Naive thymus-derived CD4-positive, alpha-beta T cell (primary cell): ENCODE measurements at regions not wholly inside any gene's neighbourhood (a gene's known extent, or its start where the extent isn't known, plus 50 kb on each side); places are given as distances from the start of the nearest gene placed in this dataset.

ENCODE experiments used
- ATAC-seq: fragments of 150-1000 bp; cut with Tn5 transposase; 2 replicates; pipeline ENCODE4 v1.10.0; 2021; ENCODE audit warnings: mild to moderate bottlenecking, moderate library complexity
- CTCF ChIA-PET: fragments of 350-600 bp; sonication (Branson Sonifier 250); formaldehyde crosslinking; loops from one replicate; lab custom pipeline; 2021; ENCODE audit warnings: antibody characterized with exemption; lab: Charles Lee
- POLR2A ChIA-PET: fragments of 350-600 bp; sonication (Branson Sonifier 250); formaldehyde crosslinking; loops from one replicate; lab custom pipeline; 2021; ENCODE audit warnings: antibody characterized with exemption, inconsistent platforms; lab: Charles Lee
- DNase-seq, 9 donors: peaks; one replicate each; pipeline versions ENCODE4 v3.0.0 to v3.0.0-alpha.2; 2020 to 2022; ENCODE audit warnings: mixed read lengths in 1 of 9
- H3K27ac ChIP-seq: one replicate; pipeline ENCODE4 v1.7.0; 2013; ENCODE audit warnings: mild to moderate bottlenecking, low read depth, low read length, moderate library complexity
- H3K27me3 ChIP-seq, 2 donors: one replicate each; pipeline ENCODE4 v1.7.0; 2013; ENCODE audit warnings: low read length in 2 of 2, mild to moderate bottlenecking in 2 of 2, moderate library complexity in 2 of 2; ENCODE audit not compliant: control insufficient read depth in 2 of 2, insufficient read depth in 2 of 2
- H3K36me3 ChIP-seq, 3 experiments: 1 replicate in 2 of 3; 2 replicates in 1 of 3; pipeline ENCODE4 v1.7.0; 2013; ENCODE audit warnings: low read length in 3 of 3, mild to moderate bottlenecking in 3 of 3, moderate library complexity in 1 of 3; ENCODE audit not compliant: insufficient read depth in 3 of 3, control insufficient read depth in 2 of 3
- H3K4me1 ChIP-seq, 2 donors: one replicate each; pipeline ENCODE4 v1.7.0; 2013; ENCODE audit warnings: low read length in 2 of 2, mild to moderate bottlenecking in 2 of 2, moderate library complexity in 1 of 2; ENCODE audit not compliant: control insufficient read depth in 2 of 2, insufficient read depth in 2 of 2
- H3K4me3 ChIP-seq: 2 replicates; pipeline ENCODE4 v1.7.0; 2013; ENCODE audit warnings: mild to moderate bottlenecking, low read length
- H3K9me3 ChIP-seq, 3 experiments: 1 replicate in 2 of 3; 2 replicates in 1 of 3; pipeline ENCODE4 v1.7.0; 2013; ENCODE audit warnings: low read length in 3 of 3; ENCODE audit not compliant: control insufficient read depth in 2 of 3
- H3K27ac Mint-ChIP-seq, 9 donors: one replicate each; pipeline ENCODE4 v1.8.0; 2020 to 2022; ENCODE audit warnings: mixed read lengths in 9 of 9, mild to moderate bottlenecking in 8 of 9, moderate library complexity in 5 of 9, inconsistent platforms in 2 of 9
- H3K27me3 Mint-ChIP-seq, 5 donors: one replicate each; pipeline ENCODE4 v1.8.0; 2021 to 2022; ENCODE audit warnings: mixed read lengths in 5 of 5, mild to moderate bottlenecking in 1 of 5
- H3K36me3 Mint-ChIP-seq, 5 donors: one replicate each; pipeline ENCODE4 v1.8.0; 2020 to 2022; ENCODE audit warnings: mixed read lengths in 5 of 5, mild to moderate bottlenecking in 3 of 5, inconsistent platforms in 1 of 5
- H3K4me1 Mint-ChIP-seq, 7 donors: one replicate each; pipeline ENCODE4 v1.8.0; 2020 to 2022; ENCODE audit warnings: mixed read lengths in 7 of 7, mild to moderate bottlenecking in 3 of 7, inconsistent platforms in 1 of 7
- H3K4me3 Mint-ChIP-seq, 10 donors: one replicate each; pipeline ENCODE4 v1.8.0; 2020 to 2022; ENCODE audit warnings: mild to moderate bottlenecking in 10 of 10, mixed read lengths in 10 of 10, moderate library complexity in 6 of 10, inconsistent platforms in 2 of 10
- H3K9me3 Mint-ChIP-seq, 11 donors: one replicate each; pipeline ENCODE4 v1.8.0; 2020 to 2022; ENCODE audit warnings: mixed read lengths in 11 of 11, mild to moderate bottlenecking in 4 of 11, inconsistent platforms in 1 of 11, moderate library complexity in 1 of 11
- intact Hi-C, 2 donors: fragments of 100-400 bp; cut with micrococcal nuclease; formaldehyde crosslinking; loops; one replicate each; pipeline ENCODE4 v1.15.1; 2023

DNA sequence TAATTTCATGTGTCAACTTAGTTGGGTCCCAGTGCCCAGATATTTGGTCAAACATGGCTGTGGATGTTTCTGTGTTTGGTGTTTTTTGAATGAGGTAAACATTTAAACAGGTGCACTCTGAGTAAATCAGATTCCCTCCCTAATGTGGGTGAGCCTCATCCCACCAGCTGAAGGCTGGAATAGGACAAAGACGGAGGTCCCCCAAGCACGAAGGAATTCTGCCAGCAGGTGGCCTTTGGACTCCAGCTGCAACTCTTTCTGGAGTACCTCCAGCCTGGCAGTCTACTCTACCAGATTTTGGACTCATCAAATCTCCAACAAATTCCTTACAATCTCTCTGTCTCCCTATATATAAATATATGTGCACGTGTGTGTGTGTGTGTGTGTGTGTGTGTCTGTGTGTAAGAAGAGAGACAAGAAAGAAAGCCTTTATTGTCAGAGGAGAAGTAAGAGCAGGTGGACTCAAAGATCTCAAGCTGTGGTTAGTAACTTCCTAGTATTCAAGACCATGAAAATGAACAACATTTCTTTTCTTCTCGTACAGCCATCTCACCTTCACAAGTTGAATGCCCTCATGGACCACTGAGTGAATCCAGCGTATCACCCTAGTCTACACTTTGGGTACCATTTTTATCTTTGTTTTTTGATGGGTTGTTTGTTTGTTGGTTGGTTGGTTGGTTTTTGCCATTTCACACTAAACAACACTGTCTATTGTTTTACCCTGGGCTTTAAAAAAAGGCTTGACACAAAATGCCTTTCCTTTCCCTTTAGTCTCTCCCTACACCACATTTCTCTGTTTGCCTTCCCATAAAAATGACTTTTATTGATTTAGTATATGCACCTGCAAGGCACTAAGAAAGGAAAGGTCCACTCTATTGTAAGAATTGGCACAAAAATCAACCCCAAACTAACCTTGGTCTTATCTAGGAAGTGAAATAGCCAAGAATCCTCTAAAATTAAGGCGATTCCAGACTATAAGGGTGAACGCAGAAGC lies 118.7 kb downstream of the TENT4A start:
- Histone ChIP-seq H3K4me3 (no peak overlapping the region), H3K4me1 (peaks cover 0 to 5% of the 10 kb centered on the region in 2 donors), H3K36me3 (no peaks in the 10 kb centered on the region), H3K27ac (no peak overlapping the region), H3K9me3 (no peaks in the 10 kb centered on the region), H3K27me3 (no peaks in the 10 kb centered on the region)
- no peak for DNase-seq
- ChIA-PET CTCF (no interaction called here), POLR2A (interaction anchor here (0.6 kb wide), 1 partner anchor 17 kb away, joined by 4 read pairs; no protein-coding TSS in a partner anchor)
- Mint-ChIP-seq H3K27me3 (peaks cover 0 to 5% (median 0%) of the 10 kb centered on the region in 5 donors), H3K27ac (no peak overlapping the region), H3K4me3 (no peak overlapping the region), H3K9me3 (peaks cover 0 to 11% (median 4%) of the 10 kb centered on the region in 11 donors), H3K36me3 (peaks cover 0 to 5% (median 0%) of the 10 kb centered on the region in 5 donors), H3K4me1 (peaks cover 14 to 63% (median 28%) of the 10 kb centered on the region in 7 donors)
- no peak for ATAC-seq
- intact Hi-C loops: no loop called here

DNA sequence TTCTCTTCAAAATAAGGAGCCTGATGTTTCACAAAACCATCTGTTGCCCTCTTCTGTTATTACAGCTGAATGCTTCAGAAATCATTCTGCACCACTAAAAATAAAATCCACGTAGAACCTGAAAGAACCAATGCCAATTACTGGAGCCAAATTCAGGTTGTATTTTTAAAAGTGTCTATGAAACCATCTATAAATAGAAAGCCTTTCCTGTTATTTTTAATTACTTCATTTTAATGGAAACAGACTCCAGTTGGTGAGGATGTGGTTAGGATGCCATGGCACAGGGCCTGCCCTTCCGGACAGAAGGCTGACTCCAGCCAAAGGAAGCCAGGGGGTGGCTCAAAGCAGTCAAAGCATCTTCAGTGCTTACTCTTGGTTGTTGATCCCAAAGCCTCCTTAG lies 119.8 kb downstream of the TENT4A start:
- Histone ChIP-seq H3K9me3 (no peaks in the 10 kb centered on the region), H3K4me3 (no peak overlapping the region), H3K4me1 (peaks cover 0 to 5% of the 10 kb centered on the region in 2 donors), H3K27me3 (no peaks in the 10 kb centered on the region), H3K36me3 (no peaks in the 10 kb centered on the region), H3K27ac (no peak overlapping the region)
- peak overlapping the region in 1 of 9 donors; percentile 47 for H3K27ac Mint-ChIP-seq
- H3K4me1 Mint-ChIP-seq: peaks cover 12 to 60% (median 20%) of the 10 kb centered on the region in 7 donors
- ATAC-seq: no peak
- H3K36me3 Mint-ChIP-seq: peaks cover 0 to 5% (median 0%) of the 10 kb centered on the region in 5 donors
- H3K4me3 Mint-ChIP-seq: peak overlapping the region in 1 of 10 donors; percentile 38
- H3K9me3 Mint-ChIP-seq: peaks cover 0 to 17% (median 6%) of the 10 kb centered on the region in 11 donors
- H3K27me3 Mint-ChIP-seq: peaks cover 0 to 12% (median 0%) of the 10 kb centered on the region in 5 donors
- no peak for DNase-seq
- intact Hi-C loops: no loop called here
- CTCF ChIA-PET: no interaction called here
- POLR2A ChIA-PET: no interaction called here

DNA sequence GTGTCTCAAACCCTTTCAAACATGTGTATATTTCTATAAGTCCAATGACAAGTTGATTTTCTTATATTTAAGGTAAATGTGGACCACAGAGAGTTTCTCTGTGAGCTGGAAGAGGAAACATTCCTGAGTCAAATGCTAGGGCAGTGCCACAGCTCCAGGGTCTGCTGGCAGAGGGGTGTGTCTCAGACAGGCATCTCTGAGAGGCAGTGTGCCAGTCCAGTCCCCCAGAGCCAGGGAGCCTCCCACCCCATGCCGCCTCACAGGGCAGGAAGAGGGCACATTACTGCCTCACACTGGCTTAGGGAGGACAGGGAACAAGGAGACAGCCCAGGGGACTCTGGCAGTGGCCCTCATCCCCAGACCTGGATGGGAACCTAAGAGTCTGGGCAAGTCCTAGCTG lies 120.2 kb downstream of the TENT4A start:
- peaks cover 0 to 5% of the 10 kb centered on the region in 2 donors for H3K4me1 ChIP-seq
- no peak overlapping the region for H3K27ac ChIP-seq
- peaks cover 10 to 56% (median 16%) of the 10 kb centered on the region in 7 donors for H3K4me1 Mint-ChIP-seq
- no peak overlapping the region for H3K4me3 Mint-ChIP-seq
- H3K36me3 Mint-ChIP-seq: peaks cover 0 to 5% (median 0%) of the 10 kb centered on the region in 5 donors
- ChIA-PET CTCF (no interaction called here), POLR2A (interaction anchor here (0.6 kb wide), 1 partner anchor 41 kb away, joined by 3 read pairs; no protein-coding TSS in a partner anchor)
- H3K27me3 Mint-ChIP-seq: peaks cover 0 to 12% (median 0%) of the 10 kb centered on the region in 5 donors
- DNase-seq (no peak), ATAC-seq (no peak)
- H3K36me3 ChIP-seq: no peaks in the 10 kb centered on the region
- no peaks in the 10 kb centered on the region for H3K9me3 ChIP-seq
- no peak overlapping the region for H3K27ac Mint-ChIP-seq
- H3K9me3 Mint-ChIP-seq: peaks cover 0 to 19% (median 9%) of the 10 kb centered on the region in 11 donors
- H3K27me3 ChIP-seq: no peaks in the 10 kb centered on the region
- H3K4me3 ChIP-seq: no peak overlapping the region
- intact Hi-C loops: no loop called here

DNA sequence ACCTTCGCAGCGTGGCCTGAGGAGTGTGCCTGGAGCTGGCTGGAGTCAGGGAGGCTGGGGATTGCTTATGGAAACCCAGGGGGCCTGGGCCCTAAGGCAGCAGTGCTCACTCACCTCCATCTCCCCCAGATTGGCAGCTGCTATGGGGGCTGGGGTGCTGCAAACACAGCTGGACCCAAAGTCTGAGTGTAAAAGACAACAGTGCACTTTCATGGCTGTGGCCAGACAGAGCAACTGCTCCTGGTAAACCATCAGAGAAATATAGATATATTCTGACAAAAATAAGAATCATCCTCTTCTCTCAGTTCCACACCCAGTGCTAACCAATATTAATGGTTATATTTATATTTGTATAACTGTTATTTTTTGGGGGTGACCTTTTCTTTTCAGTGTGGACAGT lies 123.9 kb downstream of the TENT4A start:
- H3K36me3 ChIP-seq: no peaks in the 10 kb centered on the region
- H3K4me3 Mint-ChIP-seq: no peak overlapping the region
- no peaks in the 10 kb centered on the region for H3K27me3 ChIP-seq
- H3K4me1 Mint-ChIP-seq: peaks cover 4 to 20% (median 7%) of the 10 kb centered on the region in 7 donors
- ATAC-seq: no peak
- no peaks in the 10 kb centered on the region for H3K36me3 Mint-ChIP-seq
- no peak overlapping the region for H3K27ac Mint-ChIP-seq
- no peak for DNase-seq
- ChIA-PET CTCF (no interaction called here), POLR2A (no interaction called here)
- H3K4me1 ChIP-seq: no peaks in the 10 kb centered on the region
- no peak overlapping the region for H3K27ac ChIP-seq
- H3K4me3 ChIP-seq: no peak overlapping the region
- H3K27me3 Mint-ChIP-seq: peaks cover 0 to 12% (median 0%) of the 10 kb centered on the region in 5 donors
- intact Hi-C loops: loop anchor here (1.0 to 5.0 kb wide), 3 partner anchors 16 to 72 kb away; no protein-coding TSS in a partner anchor
- no peaks in the 10 kb centered on the region for H3K9me3 ChIP-seq
- H3K9me3 Mint-ChIP-seq: peaks cover 0 to 13% (median 6%) of the 10 kb centered on the region in 11 donors

DNA sequence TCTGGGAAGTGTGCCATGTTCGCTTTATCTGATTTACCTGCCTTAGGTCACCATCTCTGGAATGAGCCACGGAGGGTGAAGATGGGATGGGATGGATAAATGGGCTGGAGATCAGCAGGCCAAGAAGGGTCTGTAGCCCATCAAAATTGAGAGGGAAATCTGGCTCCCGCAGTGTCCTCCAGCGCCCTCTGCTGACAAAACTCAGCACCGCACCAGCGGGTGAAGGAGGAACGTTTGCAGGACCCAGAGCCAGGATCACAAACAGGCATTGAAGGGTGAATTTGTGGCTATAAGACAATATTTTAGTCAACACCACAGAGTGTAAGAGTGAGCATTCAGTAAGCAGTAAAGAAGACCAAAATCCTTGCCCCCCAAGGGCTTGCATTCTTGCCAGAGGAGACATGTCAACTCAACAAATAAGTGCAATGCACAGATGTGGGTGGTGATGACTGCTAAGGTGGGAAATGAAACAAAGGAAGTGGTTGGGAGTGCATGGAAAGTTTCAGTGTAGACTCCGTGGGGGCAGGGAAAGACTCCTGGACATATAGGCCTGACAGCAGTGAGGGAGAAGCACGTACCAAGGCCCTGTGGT lies 124.4 kb downstream of the TENT4A start:
- H3K27ac Mint-ChIP-seq: no peak overlapping the region
- peaks cover 0 to 16% (median 2%) of the 10 kb centered on the region in 7 donors for H3K4me1 Mint-ChIP-seq
- intact Hi-C loops: loop anchor here (1.0 to 5.0 kb wide), 3 partner anchors 17 to 72 kb away; no protein-coding TSS in a partner anchor
- POLR2A ChIA-PET: no interaction called here
- Histone ChIP-seq H3K9me3 (no peaks in the 10 kb centered on the region), H3K27ac (no peak overlapping the region), H3K36me3 (no peaks in the 10 kb centered on the region), H3K4me1 (no peaks in the 10 kb centered on the region), H3K27me3 (no peaks in the 10 kb centered on the region), H3K4me3 (no peak overlapping the region)
- no peak for ATAC-seq
- peaks cover 0 to 12% (median 0%) of the 10 kb centered on the region in 5 donors for H3K27me3 Mint-ChIP-seq
- H3K4me3 Mint-ChIP-seq: no peak overlapping the region
- CTCF ChIA-PET: no interaction called here
- DNase-seq: peak in 1 of 9 donors; percentile 39
- H3K9me3 Mint-ChIP-seq: peaks cover 0 to 13% (median 6%) of the 10 kb centered on the region in 11 donors
- H3K36me3 Mint-ChIP-seq: no peaks in the 10 kb centered on the region

DNA sequence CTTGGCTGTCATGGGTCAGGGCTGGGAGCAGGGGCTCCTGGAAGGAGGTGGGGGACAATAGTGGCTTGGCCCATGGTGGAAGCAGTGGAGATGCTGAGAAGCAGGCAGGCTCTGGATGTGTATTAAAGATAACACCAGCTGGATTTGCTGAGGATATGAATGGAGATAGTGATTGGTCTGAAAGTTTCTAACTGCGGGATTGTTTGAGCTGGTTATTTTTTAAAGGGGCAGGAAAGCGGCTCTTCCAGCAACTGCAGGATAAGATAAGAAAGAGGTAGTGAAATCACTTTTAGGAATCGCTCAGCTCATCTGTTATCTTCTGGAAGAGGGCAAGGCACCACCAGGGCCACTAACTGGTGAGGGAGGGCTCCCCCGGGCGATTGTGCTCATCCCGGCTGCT lies 125.5 kb downstream of the TENT4A start:
- H3K27ac Mint-ChIP-seq: no peak overlapping the region
- no peak for ATAC-seq

More for the DNA sequence above, 125.5 kb downstream of the TENT4A start:
- Histone ChIP-seq H3K27me3 (no peaks in the 10 kb centered on the region), H3K9me3 (no peaks in the 10 kb centered on the region), H3K36me3 (no peaks in the 10 kb centered on the region), H3K4me3 (no peak overlapping the region), H3K27ac (no peak overlapping the region), H3K4me1 (no peaks in the 10 kb centered on the region)
- H3K9me3 Mint-ChIP-seq: peaks cover 0 to 13% (median 6%) of the 10 kb centered on the region in 11 donors
- H3K4me1 Mint-ChIP-seq: peaks cover 0 to 10% (median 0%) of the 10 kb centered on the region in 7 donors
- H3K36me3 Mint-ChIP-seq: no peaks in the 10 kb centered on the region
- H3K4me3 Mint-ChIP-seq: no peak overlapping the region
- POLR2A ChIA-PET: no interaction called here
- intact Hi-C loops: loop anchor here in 1 of 2 donors (5.0 kb wide), 1 partner anchor 71 kb away; no protein-coding TSS in a partner anchor
- H3K27me3 Mint-ChIP-seq: peaks cover 0 to 21% (median 2%) of the 10 kb centered on the region in 5 donors
- no peak for DNase-seq
- CTCF ChIA-PET: no interaction called here
